ENCODE measurements at regions not wholly inside any gene's neighbourhood (a gene's known extent, or its start where the extent isn't known, plus 50 kb on each side); places are given as distances from the start of the nearest gene placed in this dataset.

DNA sequence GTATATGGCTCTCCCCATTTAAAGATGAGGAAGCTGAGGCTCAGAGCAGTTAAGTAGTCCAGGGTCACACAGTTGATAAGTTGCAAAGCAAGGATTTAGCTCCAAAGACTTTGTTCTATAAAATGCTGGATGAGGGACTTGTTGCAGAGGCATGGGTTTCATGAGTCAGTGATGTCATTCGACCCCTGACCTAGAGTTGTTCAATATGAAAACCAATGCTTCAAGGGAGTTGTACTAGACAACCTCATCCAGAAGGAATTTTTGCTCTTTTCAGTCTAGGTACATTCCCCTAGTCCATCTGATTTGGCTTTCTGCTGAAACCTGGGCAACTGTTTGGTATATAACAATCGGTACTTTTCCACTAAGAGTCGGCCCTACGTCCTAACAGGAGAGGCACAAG is 550.4 kb downstream of the EBF1 start:
- Histone ChIP-seq H3K4me1 (ENCODE audit: control insufficient read depth, insufficient read depth, low read length) (no peaks in the 10 kb centered on the region), H3K27ac (ENCODE audit: low read length) (no peak overlapping the region), H3K27me3 (ENCODE audit: control insufficient read depth, insufficient read depth, low read length) (no peaks in the 10 kb centered on the region), H3K9me3 (ENCODE audit: control insufficient read depth, insufficient read depth, low read length) (no peaks in the 10 kb centered on the region), H3K36me3 (ENCODE audit: control insufficient read depth, insufficient read depth, low read length) (no peaks in the 10 kb centered on the region), H3K4me3 (ENCODE audit: low read length) (no peak overlapping the region)
- peaks cover 0 to under 1% of the 10 kb centered on the region in 2 donors for H3K9me3 Mint-ChIP-seq
- TF ChIP-seq, protein P1, sequence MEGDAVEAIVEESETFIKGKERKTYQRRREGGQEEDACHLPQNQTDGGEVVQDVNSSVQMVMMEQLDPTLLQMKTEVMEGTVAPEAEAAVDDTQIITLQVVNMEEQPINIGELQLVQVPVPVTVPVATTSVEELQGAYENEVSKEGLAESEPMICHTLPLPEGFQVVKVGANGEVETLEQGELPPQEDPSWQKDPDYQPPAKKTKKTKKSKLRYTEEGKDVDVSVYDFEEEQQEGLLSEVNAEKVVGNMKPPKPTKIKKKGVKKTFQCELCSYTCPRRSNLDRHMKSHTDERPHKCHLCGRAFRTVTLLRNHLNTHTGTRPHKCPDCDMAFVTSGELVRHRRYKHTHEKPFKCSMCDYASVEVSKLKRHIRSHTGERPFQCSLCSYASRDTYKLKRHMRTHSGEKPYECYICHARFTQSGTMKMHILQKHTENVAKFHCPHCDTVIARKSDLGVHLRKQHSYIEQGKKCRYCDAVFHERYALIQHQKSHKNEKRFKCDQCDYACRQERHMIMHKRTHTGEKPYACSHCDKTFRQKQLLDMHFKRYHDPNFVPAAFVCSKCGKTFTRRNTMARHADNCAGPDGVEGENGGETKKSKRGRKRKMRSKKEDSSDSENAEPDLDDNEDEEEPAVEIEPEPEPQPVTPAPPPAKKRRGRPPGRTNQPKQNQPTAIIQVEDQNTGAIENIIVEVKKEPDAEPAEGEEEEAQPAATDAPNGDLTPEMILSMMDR (IDR thresholded peaks at IDR 0.05): no peak
- 92% methylated on average over 4 of the region's 4 CpGs for whole genome bisulfite sequencing (ENCODE audit: insufficient coverage)
- intact Hi-C loops (cut with micrococcal nuclease): no loop called here
- no peak for DNase-seq
- no peak overlapping the region for H3K27ac Mint-ChIP-seq
- no peak for ATAC-seq
- no peaks in the 10 kb centered on the region for H3K27me3 Mint-ChIP-seq (ENCODE audit: low read depth in 2 of 2)
- no peaks in the 10 kb centered on the region for H3K4me1 Mint-ChIP-seq
- H3K4me3 Mint-ChIP-seq: no peak overlapping the region
- H3K36me3 Mint-ChIP-seq: no peaks in the 10 kb centered on the region

DNA sequence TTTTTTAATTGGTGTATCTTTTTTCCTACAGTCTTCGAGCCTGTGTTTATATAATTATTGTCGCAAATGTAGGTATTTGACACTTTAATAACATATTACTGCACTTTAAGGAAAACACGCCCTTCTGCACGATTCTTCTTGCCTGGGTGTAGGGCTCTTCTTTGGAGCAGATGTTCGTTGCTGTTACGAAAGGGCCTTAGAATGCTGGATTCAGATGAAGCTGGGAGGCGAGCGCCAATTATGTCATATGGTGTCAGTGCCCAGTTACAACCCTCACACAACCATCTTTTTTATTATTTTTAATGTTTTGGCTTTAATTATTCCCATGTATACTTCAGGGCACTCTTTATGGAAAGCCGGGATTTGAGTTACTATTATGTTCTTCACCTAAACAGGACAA is 553.0 kb downstream of the EBF1 start:
- intact Hi-C loops (cut with micrococcal nuclease): no loop called here
- Histone ChIP-seq H3K27ac (ENCODE audit: low read length) (no peak overlapping the region), H3K9me3 (ENCODE audit: control insufficient read depth, insufficient read depth, low read length) (no peaks in the 10 kb centered on the region), H3K36me3 (ENCODE audit: control insufficient read depth, insufficient read depth, low read length) (no peaks in the 10 kb centered on the region), H3K4me3 (ENCODE audit: low read length) (no peak overlapping the region), H3K4me1 (ENCODE audit: control insufficient read depth, insufficient read depth, low read length) (no peaks in the 10 kb centered on the region), H3K27me3 (ENCODE audit: control insufficient read depth, insufficient read depth, low read length) (no peaks in the 10 kb centered on the region)
- no peaks in the 10 kb centered on the region for H3K36me3 Mint-ChIP-seq
- TF ChIP-seq, protein P1 (IDR thresholded peaks at IDR 0.05): no peak
- DNase-seq: no peak
- no peaks in the 10 kb centered on the region for H3K27me3 Mint-ChIP-seq (ENCODE audit: low read depth in 2 of 2)
- WGBS (ENCODE audit: insufficient coverage): 96% methylated on average over 8 of the region's 9 CpGs
- no peak for ATAC-seq
- no peak overlapping the region for H3K4me3 Mint-ChIP-seq
- no peak overlapping the region for H3K27ac Mint-ChIP-seq
- no peaks in the 10 kb centered on the region for H3K9me3 Mint-ChIP-seq
- H3K4me1 Mint-ChIP-seq: no peaks in the 10 kb centered on the region

DNA sequence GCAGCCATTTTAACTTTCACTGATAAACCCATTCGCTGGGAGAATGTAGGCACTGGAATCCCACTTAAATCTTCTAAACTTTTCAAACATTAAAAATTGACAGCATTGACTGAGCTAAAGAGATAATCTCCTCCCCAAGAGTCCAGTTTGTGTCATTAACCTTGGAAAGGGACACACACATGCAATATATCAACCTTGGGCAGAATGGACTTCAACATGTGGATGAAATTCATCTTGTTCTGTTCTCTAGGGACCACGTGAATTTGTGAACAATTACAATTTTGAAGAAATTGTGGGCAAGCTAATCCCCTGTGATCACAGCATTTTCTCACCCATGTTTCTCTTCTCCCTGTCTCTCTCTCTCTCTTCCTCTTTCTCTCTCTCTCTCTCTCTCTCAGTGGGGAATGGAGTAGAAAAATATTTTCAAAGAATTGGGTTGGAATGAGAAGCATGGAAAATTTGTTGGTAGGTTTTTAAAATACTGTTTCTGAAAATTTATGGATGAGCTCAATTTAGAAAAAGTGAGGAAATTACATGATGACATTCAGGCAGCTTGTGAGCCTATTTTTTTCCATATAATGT is 553.7 kb downstream of the EBF1 start:
- Mint-ChIP-seq H3K4me3 (no peak overlapping the region), H3K36me3 (no peaks in the 10 kb centered on the region), H3K27me3 (ENCODE audit: low read depth in 2 of 2) (no peaks in the 10 kb centered on the region), H3K4me1 (no peaks in the 10 kb centered on the region), H3K9me3 (no peaks in the 10 kb centered on the region), H3K27ac (no peak overlapping the region)
- intact Hi-C loops (cut with micrococcal nuclease): no loop called here
- H3K9me3 ChIP-seq (ENCODE audit: control insufficient read depth, insufficient read depth, low read length): no peaks in the 10 kb centered on the region
- ATAC-seq: no peak
- no peaks in the 10 kb centered on the region for H3K36me3 ChIP-seq (ENCODE audit: control insufficient read depth, insufficient read depth, low read length)
- no peaks in the 10 kb centered on the region for H3K4me1 ChIP-seq (ENCODE audit: control insufficient read depth, insufficient read depth, low read length)
- DNase-seq: no peak
- no peak overlapping the region for H3K27ac ChIP-seq (ENCODE audit: low read length)
- no peak overlapping the region for H3K4me3 ChIP-seq (ENCODE audit: low read length)
- no peaks in the 10 kb centered on the region for H3K27me3 ChIP-seq (ENCODE audit: control insufficient read depth, insufficient read depth, low read length)
- 79% methylated on average over 2 of the region's 2 CpGs for WGBS (ENCODE audit: insufficient coverage)
- TF ChIP-seq, protein P1 (IDR thresholded peaks at IDR 0.05): no peak

Data from natural killer cell (primary cell).